Skeletal muscle tissue (tissue), 3 donors: ENCODE measurements at regions not wholly inside any gene's neighbourhood (a gene's known extent, or its start where the extent isn't known, plus 50 kb on each side); places are given as distances from the start of the nearest gene placed in this dataset.

Source experiments
- H3K27ac ChIP-seq: one replicate; pipeline ENCODE4 v1.7.0; 2013; ENCODE audit warnings: mild to moderate bottlenecking, low read depth, low read length, inconsistent platforms
- H3K27me3 ChIP-seq, 3 donors: one replicate each; pipeline ENCODE4 v1.7.0; 2013; ENCODE audit warnings: low read length in 3 of 3; ENCODE audit not compliant: control insufficient read depth in 3 of 3, insufficient read depth in 3 of 3
- H3K36me3 ChIP-seq, 3 donors: one replicate each; pipeline ENCODE4 v1.7.0; 2013; ENCODE audit warnings: low read length in 3 of 3; ENCODE audit not compliant: control insufficient read depth in 3 of 3, insufficient read depth in 3 of 3
- H3K4me1 ChIP-seq, 3 donors: one replicate each; pipeline ENCODE4 v1.7.0; 2013; ENCODE audit warnings: low read length in 3 of 3, mild to moderate bottlenecking in 3 of 3; ENCODE audit not compliant: control insufficient read depth in 3 of 3, insufficient read depth in 3 of 3
- H3K4me3 ChIP-seq, 3 donors: one replicate each; pipeline ENCODE4 v1.7.0; 2013; ENCODE audit warnings: low read length in 3 of 3
- H3K9ac ChIP-seq, 3 donors: one replicate each; pipeline ENCODE4 v1.7.0; 2013; ENCODE audit warnings: low read length in 3 of 3, mild to moderate bottlenecking in 3 of 3, moderate library complexity in 2 of 3, low read depth in 1 of 3
- H3K9me3 ChIP-seq, 3 donors: one replicate each; pipeline ENCODE4 v1.7.0; 2013; ENCODE audit warnings: low read length in 3 of 3; ENCODE audit not compliant: control insufficient read depth in 3 of 3
- donor health status: Osteomylitis.

- Histone ChIP-seq H3K27me3 (no peaks in the 10 kb centered on the region), H3K4me3 (no peak overlapping the region), H3K9me3 (no peaks in the 10 kb centered on the region), H3K4me1 (no peaks in the 10 kb centered on the region), H3K27ac (no peak overlapping the region), H3K9ac (no peak overlapping the region), H3K36me3 (no peaks in the 10 kb centered on the region)
These were observed 975.1 kb downstream of the TFAP2A start for GRCh38 chr6:9439621-9440330.

DNA sequence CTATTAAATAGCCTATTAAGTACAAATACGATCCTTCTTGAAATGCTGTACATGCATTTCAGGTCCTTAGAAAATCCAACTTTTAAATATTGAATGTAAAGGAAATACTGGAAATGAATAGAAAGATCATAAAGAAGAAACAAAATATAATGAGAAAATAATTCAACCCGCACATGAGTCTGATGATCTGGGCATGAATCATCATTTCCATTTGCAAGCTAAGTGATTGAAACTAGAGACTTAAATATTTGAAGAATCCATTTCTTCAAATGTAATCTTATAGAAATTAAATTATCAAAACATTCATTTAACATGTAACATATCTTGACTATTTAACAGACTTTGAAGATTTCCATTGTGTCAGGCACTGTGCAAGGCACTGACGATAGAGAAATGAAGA is 977.0 kb downstream of the TFAP2A start:
- H3K27me3 ChIP-seq, result no peaks in the 10 kb centered on the region
- no peaks in the 10 kb centered on the region for H3K9me3 ChIP-seq
- no peak overlapping the region for H3K4me3 ChIP-seq
- H3K27ac ChIP-seq, result no peak overlapping the region
- no peak overlapping the region for H3K9ac ChIP-seq
- H3K4me1 ChIP-seq, result no peaks in the 10 kb centered on the region
- no peaks in the 10 kb centered on the region for H3K36me3 ChIP-seq

DNA sequence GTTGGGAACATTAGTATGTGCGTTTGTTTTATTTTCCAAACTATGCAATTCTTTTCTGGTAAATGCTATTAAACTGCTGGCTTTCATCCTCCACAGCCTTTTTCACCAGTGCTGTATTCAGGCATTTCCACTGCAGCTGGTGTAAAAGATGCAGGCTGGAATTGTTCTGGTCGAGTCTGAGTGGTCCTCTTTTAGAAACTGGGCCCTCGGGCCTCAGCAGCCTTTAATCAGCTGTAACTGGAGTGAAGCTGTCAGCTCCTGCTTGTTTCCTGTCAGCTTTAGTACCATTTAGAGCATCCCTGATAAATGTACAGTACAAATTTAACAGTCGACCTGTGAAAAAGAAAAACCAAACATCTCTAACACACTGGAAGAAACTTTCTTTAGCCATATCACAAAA is 979.6 kb downstream of the TFAP2A start:
- no peaks in the 10 kb centered on the region for H3K36me3 ChIP-seq
- no peaks in the 10 kb centered on the region for H3K9me3 ChIP-seq
- H3K4me3 ChIP-seq, result no peak overlapping the region
- H3K27ac ChIP-seq, result no peak overlapping the region
- no peak overlapping the region for H3K9ac ChIP-seq
- H3K27me3 ChIP-seq, result no peaks in the 10 kb centered on the region
- H3K4me1 ChIP-seq, result no peaks in the 10 kb centered on the region

DNA sequence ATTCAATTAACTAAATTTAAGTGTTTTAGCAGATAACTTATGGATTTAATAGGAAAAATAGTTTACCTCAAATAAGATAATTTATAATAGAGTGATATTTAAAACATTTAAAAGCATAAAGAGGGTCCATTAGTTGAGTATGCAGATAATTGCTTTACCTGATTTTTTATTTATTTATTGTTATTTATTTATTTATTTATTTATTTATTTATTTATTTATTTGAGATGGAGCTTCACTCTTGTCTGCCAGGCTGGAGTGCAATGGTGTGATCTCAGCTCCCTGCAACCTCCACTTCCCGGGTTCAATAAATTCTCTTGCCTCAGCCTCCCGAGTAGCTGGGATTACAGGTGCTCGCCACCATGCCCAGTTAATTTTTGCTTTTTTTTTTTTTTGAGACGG is 982.9 kb downstream of the TFAP2A start:
- H3K27ac ChIP-seq, result no peak overlapping the region
- no peaks in the 10 kb centered on the region for H3K4me1 ChIP-seq
- H3K27me3 ChIP-seq, result no peaks in the 10 kb centered on the region
- H3K9me3 ChIP-seq, result no peaks in the 10 kb centered on the region
- H3K36me3 ChIP-seq, result no peaks in the 10 kb centered on the region
- no peak overlapping the region for H3K9ac ChIP-seq
- H3K4me3 ChIP-seq, result no peak overlapping the region

DNA sequence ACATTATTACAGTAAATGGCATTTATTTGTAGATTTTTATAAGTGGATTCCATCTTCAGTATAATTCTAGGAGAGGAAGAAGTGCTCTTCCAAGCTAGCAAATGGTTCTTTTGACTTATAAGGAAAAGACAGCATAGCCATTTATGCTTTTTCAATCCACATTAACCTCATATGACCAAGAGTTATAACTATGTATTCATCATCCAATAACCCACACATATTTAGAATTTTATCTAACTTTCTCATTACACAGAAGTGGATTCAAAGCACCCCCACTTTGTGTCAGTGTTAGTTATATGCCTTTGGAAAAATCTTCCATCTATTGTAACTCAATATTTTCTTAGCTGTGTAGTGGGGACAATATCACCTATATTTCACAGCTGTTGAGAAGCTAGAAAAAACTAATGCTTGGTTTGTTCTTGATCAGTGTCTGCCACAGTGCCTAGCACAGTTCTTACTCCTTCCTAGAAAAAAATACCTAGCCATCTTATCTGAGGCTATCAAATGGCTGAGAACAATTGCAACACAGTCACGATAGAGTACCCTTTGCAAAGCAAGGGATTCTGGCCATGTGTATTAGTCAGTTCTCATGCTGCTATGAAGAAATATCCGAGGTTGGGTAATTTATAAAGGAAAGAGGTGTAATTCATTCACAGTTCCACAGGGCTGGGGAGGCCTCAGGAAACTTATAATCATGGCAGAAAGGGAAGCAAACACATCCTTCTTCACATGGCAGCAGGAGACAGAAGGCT is 986.3 kb downstream of the TFAP2A start:
- Histone ChIP-seq H3K9ac (no peak overlapping the region), H3K9me3 (no peaks in the 10 kb centered on the region), H3K4me1 (no peaks in the 10 kb centered on the region), H3K27ac (no peak overlapping the region), H3K27me3 (no peaks in the 10 kb centered on the region), H3K36me3 (no peaks in the 10 kb centered on the region), H3K4me3 (no peak overlapping the region)

- H3K36me3 ChIP-seq, result no peaks in the 10 kb centered on the region
- no peaks in the 10 kb centered on the region for H3K27me3 ChIP-seq
- no peaks in the 10 kb centered on the region for H3K4me1 ChIP-seq
- H3K9me3 ChIP-seq, result no peaks in the 10 kb centered on the region
- H3K9ac ChIP-seq, result no peak overlapping the region
- no peak overlapping the region for H3K27ac ChIP-seq
- no peak overlapping the region for H3K4me3 ChIP-seq
These were observed 986.8 kb upstream of the SLC35B3 start for GRCh38 chr6:9422138-9422537.

GRCh38 chr6:9420316-9421015 is 985.1 kb upstream of the SLC35B3 start:
- H3K27ac ChIP-seq, result no peak overlapping the region
- H3K9me3 ChIP-seq, result no peaks in the 10 kb centered on the region
- H3K4me3 ChIP-seq, result no peak overlapping the region
- no peaks in the 10 kb centered on the region for H3K27me3 ChIP-seq
- no peaks in the 10 kb centered on the region for H3K36me3 ChIP-seq
- H3K9ac ChIP-seq, result no peak overlapping the region
- H3K4me1 ChIP-seq, result no peaks in the 10 kb centered on the region

DNA sequence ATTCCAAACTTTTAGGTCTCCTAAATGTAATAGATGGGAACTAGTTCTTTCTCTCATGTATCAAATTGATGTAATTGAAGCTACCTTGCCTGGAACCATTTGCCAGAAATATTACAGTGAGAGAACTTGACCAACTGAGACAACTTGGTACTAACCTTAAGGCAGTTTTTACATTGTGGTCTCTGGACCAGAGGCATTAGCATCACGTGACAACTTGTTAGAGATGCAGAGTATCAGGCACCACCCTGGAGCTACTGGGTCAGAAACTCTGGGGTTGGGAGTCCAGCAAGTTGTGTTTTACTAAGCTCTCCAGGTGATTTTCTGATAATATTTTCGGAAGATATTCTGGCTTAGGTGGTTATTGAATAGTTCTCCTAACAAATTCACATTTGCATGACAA is 982.1 kb upstream of the SLC35B3 start:
- H3K27me3 ChIP-seq, result no peaks in the 10 kb centered on the region
- no peak overlapping the region for H3K27ac ChIP-seq
- no peaks in the 10 kb centered on the region for H3K36me3 ChIP-seq
- H3K9me3 ChIP-seq, result no peaks in the 10 kb centered on the region
- H3K9ac ChIP-seq, result no peak overlapping the region
- H3K4me3 ChIP-seq, result no peak overlapping the region
- H3K4me1 ChIP-seq, result no peaks in the 10 kb centered on the region

- Histone ChIP-seq H3K9ac (no peak overlapping the region), H3K27ac (no peak overlapping the region), H3K4me3 (no peak overlapping the region), H3K36me3 (no peaks in the 10 kb centered on the region), H3K9me3 (no peaks in the 10 kb centered on the region), H3K27me3 (no peaks in the 10 kb centered on the region), H3K4me1 (no peaks in the 10 kb centered on the region)
These were observed 977.7 kb upstream of the SLC35B3 start for GRCh38 chr6:9412951-9413559.

- Histone ChIP-seq H3K27me3 (no peaks in the 10 kb centered on the region), H3K36me3 (no peaks in the 10 kb centered on the region), H3K9ac (no peak overlapping the region), H3K27ac (no peak overlapping the region), H3K4me3 (no peak overlapping the region), H3K9me3 (no peaks in the 10 kb centered on the region), H3K4me1 (no peaks in the 10 kb centered on the region)
These were observed 973.8 kb upstream of the SLC35B3 start for GRCh38 chr6:9409126-9409525.
